ENCODE measurements at regions not wholly inside any gene's neighbourhood (a gene's known extent, or its start where the extent isn't known, plus 50 kb on each side); places are given as distances from the start of the nearest gene placed in this dataset.
A peak's percentile ranks its signal among the peaks of the same experiment; 100 is the strongest.

- Histone ChIP-seq H3K9me3 (ENCODE audit: low read depth) (no peaks in the 10 kb centered on the region), H3K4me1 (ENCODE audit: low read depth) (no peaks in the 10 kb centered on the region), H3K4me3 (no peak overlapping the region), H3K27me3 (no peaks in the 10 kb centered on the region), H3K36me3 (no peaks in the 10 kb centered on the region), H3K27ac (no peak overlapping the region)
- no peak for TF ChIP-seq CTCF (IDR thresholded peaks at IDR 0.05; ENCODE audit: low read depth, low read length)
- DNase-seq (ENCODE audit: low read depth in 1 of 2, low spot score in 1 of 2) = no peak
Measured at GRCh38 chr2:180927030-180927686, 53.2 kb upstream of the UBE2E3 start.

GRCh38 chr2:180925700-180926099 lies 54.7 kb upstream of the UBE2E3 start:
- no peaks in the 10 kb centered on the region for H3K36me3 ChIP-seq
- DNase-seq (ENCODE audit: low read depth in 1 of 2, low spot score in 1 of 2) = no peak
- H3K4me1 ChIP-seq (ENCODE audit: low read depth) = no peaks in the 10 kb centered on the region
- H3K4me3 ChIP-seq = no peak overlapping the region
- no peak overlapping the region for H3K27ac ChIP-seq
- H3K27me3 ChIP-seq = no peaks in the 10 kb centered on the region
- TF ChIP-seq CTCF (IDR thresholded peaks at IDR 0.05; ENCODE audit: low read depth, low read length) = no peak
- H3K9me3 ChIP-seq (ENCODE audit: low read depth) = no peaks in the 10 kb centered on the region

- H3K9me3 ChIP-seq (ENCODE audit: low read depth) = no peaks in the 10 kb centered on the region
- no peak overlapping the region for H3K4me3 ChIP-seq
- no peaks in the 10 kb centered on the region for H3K4me1 ChIP-seq (ENCODE audit: low read depth)
- no peak for TF ChIP-seq CTCF (IDR thresholded peaks at IDR 0.05; ENCODE audit: low read depth, low read length)
- no peak overlapping the region for H3K27ac ChIP-seq
- H3K27me3 ChIP-seq = no peaks in the 10 kb centered on the region
- no peaks in the 10 kb centered on the region for H3K36me3 ChIP-seq
- no peak for DNase-seq (ENCODE audit: low read depth in 1 of 2, low spot score in 1 of 2)
Measured at GRCh38 chr2:180924063-180924462, 56.3 kb upstream of the UBE2E3 start.

GRCh38 chr2:180910831-180911665 lies 69.4 kb upstream of the UBE2E3 start:
- no peaks in the 10 kb centered on the region for H3K4me1 ChIP-seq (ENCODE audit: low read depth)
- no peak for DNase-seq (ENCODE audit: low read depth in 1 of 2, low spot score in 1 of 2)
- H3K27ac ChIP-seq = no peak overlapping the region
- no peaks in the 10 kb centered on the region for H3K9me3 ChIP-seq (ENCODE audit: low read depth)
- no peaks in the 10 kb centered on the region for H3K36me3 ChIP-seq
- TF ChIP-seq CTCF (IDR thresholded peaks at IDR 0.05; ENCODE audit: low read depth, low read length) = no peak
- no peak overlapping the region for H3K4me3 ChIP-seq
- no peaks in the 10 kb centered on the region for H3K27me3 ChIP-seq

GRCh38 chr2:180907731-180908130 lies 72.7 kb upstream of the UBE2E3 start:
- H3K27ac ChIP-seq = no peak overlapping the region
- H3K36me3 ChIP-seq = no peaks in the 10 kb centered on the region
- H3K4me1 ChIP-seq (ENCODE audit: low read depth) = peaks cover 7% of the 10 kb centered on the region
- TF ChIP-seq CTCF (IDR thresholded peaks at IDR 0.05; ENCODE audit: low read depth, low read length) = no peak
- DNase-seq (ENCODE audit: low read depth in 1 of 2, low spot score in 1 of 2) = peak in 1 of 2 donors; percentile 32
- H3K27me3 ChIP-seq = no peaks in the 10 kb centered on the region
- H3K9me3 ChIP-seq (ENCODE audit: low read depth) = no peaks in the 10 kb centered on the region
- no peak overlapping the region for H3K4me3 ChIP-seq
